NCI-H748 treated with DMSO at 0.1 percent for 48 hours (cell line): ENCODE measurements at regions not wholly inside any gene's neighbourhood (a gene's known extent, or its start where the extent isn't known, plus 50 kb on each side); places are given as distances from the start of the nearest gene placed in this dataset.
"Not testable (repeated sequence)": the region's sequence is repeated elsewhere in the genome, so short reads cannot be mapped to it uniquely, and the experiment has no call there.

Source experiments
- DNase-seq: peaks from one replicate; lab custom pipeline; 2025; lab: John Stamatoyannopoulos, UW

DNA sequence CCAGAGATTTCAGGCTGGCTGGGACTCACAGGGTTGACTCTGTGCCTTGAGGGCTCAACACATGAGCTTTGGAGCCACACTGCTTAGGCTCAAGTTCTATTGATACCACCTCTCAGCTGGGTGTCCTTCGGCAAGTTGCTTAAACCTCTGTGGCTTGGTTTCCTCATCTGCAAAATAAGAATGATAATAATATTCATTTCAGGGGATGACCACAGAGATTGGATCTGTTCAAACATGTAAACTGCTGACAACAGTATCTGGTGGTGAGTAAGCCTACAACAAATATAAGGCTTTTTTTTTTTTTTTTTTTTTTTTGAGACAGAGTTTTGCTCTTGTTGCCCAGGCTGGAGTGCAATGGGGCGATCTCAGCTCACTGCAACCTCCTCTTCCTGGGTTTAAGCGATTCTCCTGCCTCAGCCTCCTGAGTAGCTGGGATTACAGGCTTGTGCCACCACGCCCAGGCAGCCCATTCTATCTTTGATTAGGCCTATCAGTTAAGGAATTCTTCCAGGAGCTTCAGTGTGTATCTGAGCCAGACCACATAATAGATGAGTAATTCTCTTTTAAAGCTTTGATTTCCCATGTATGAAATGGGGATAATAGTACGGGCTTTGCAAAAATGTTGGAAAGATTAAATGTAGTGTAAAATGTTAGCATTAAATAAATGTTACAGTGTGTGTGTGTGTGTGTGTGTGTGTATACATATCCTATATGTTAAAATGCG is 437.6 kb downstream of the PRDM2 start:
- DNase-seq, result no peak

DNA sequence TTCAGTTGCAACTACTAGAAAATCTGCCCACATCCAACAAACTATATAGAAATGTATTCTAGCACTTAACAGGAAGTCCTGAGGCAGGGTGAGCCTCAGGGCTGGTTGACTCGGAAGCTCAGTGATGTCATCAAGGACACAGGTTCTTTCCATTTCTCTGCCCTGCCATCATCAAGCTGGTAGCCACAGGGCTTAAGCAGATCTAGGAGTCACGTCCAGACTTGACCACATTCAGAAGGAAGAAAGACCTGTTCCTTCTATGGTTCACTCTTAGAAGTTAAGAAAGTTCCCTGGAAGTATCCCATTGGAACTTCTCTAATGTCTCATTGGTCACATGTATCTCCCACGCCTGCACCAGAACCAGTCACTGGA is 438.1 kb downstream of the PRDM2 start:
- no peak for DNase-seq

DNA sequence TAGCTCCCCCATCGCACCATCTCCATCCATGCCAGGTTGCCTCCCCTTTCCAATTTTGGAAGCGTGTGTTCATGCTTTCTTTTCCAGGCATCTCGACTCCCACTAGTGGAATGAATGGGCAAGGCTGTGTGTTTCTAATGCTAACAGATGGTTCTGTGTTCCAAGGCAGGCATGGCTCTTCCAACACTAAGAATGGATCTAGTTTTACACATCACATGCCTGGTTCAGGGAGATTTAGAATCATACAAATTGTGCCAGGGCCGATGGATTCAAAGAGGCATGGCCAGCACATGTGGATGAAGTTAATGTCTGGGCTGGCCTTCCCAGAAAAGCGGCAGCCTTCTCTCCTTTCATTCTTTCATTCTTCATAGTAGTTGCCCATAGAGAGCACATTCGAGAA is 438.7 kb downstream of the PRDM2 start:
- no peak for DNase-seq

DNA sequence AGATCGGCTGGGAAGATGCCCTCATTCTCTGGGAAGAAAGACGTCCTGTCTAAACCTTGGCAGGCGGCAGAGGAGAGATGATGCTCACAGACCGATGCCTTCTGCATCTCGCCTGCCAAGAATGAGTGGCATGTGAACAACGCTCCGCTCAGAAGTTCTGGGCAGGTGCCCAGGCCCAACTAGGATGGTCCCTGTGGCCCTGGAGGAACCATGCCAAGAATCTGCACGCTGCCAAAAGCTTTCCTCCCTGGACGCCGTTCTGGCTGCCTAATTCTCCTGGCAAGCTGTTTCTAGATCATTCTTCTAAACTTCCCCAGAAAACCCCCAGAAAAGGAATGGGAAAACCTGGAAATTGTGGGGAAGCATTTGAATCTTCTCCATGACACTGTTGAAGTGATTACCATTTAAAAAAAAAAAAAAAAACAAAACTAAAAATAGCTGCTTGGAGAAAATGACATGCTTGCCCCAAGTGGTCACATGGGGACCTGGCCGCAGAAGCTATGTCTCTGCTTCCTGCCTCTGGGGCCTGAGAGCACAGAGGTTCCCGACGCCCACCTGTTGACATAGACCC is 440.9 kb downstream of the PRDM2 start:
- DNase-seq, result no peak

DNA sequence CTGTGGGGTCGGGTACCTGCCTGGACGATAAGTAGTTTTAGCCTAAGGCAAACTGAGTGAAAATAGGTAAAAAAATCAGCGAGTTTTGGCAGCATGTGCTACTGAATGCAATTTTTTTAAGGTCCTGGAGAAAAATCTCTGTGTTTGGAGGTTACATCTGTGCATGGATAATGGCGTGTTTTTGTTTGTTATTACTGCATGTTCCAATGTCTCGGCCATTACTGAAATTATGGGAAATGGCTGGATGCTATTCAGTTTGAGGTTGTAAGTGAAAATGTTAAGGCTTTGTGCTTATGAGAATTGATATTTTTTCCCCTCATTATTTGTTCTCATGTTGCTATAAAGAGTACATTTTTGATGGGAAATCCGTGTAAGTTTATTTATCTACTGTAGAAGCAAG is 441.7 kb downstream of the PRDM2 start:
- no peak for DNase-seq

DNA sequence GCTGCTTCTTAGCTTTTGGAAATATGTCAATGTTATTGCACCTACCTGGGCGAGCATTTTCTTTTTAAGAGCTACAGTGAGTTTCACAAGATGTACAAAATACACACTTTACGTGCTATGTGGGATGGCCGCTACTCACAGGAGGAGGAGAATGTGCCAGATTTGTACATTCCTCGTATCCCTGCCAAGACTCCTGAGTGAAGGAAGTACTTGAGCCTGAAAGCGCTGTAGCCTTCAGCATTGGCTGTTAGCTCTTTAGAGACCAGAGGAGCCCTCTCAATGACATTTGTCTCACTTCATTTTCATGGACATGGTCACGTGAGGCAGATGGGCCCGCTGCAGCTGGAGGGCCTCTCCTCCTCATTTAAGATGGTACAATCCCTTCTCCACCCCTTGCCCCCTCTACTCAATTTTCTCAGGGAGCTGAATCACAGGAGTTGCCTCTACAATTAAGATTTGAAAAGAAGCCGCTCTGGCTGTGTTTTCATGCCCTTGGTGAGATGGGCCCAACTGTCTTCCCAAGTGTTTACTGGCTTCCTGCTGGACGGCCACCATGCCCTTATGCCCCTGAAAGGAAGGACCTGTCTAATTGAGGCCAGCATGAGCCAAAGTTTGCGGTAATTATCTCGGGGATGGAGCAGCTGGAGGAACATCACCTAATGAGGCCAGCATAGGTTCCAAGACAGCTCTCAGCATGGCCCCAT is 442.6 kb downstream of the PRDM2 start:
- DNase-seq, result no peak

DNA sequence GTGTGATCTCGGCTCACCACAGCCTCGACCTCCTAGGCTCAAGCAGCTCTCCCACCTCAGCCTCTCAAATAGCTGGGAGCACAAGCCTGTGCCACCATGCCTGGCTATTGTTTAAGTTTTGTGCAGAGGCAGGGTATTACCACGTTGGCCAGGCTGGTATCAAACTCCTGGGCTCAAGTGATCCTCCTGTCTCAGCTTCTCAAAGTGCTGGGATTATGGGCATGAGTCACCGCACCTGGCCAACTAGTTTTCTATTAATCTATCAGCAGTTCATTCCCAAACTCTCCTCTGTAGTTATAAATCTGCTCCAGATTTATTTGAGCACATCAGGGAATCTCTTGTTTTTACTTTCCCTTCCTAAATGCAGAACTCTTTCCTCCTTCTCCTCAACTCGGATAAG is 443.8 kb downstream of the PRDM2 start:
- DNase-seq, result no peak

DNA sequence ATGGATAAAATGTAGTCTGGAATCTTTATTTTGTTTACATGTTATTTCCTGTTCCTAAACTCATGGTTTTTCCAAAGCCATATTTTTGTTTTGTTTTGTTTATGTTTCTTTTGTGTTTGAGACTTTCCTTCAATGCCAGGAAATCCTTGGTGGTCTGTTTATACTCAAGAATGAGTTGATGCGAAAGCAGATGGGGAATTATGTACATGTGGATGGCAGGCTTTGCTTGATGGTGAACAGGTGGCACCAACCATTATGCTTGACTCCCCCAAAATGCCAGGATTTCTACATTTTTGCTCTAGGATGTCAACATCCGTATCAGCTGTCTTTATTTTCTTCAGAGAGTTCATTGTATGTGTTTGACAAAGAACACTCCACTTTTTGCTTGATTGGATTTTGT is 448.5 kb downstream of the PRDM2 start:
- DNase-seq, result no peak

DNA sequence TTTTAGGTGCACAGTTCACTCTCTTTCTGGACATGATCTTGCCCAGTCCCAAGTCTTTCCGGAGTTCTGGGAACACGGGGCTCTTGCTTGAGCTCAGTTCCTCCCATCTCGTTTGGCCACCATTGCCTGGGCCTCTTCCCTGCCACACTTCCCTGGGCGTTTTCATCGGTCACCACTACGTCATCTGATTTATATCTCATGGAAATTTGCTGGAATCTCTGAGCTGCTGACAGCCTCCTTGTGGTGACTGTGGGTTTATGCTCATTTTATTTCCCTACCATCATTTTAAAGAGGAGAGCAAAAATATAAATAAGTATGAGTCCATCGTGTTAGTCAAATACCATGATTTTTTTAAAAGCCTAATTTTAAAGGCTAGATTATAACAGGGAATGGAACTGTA is 449.1 kb upstream of the KAZN start:
- no peak for DNase-seq

DNA sequence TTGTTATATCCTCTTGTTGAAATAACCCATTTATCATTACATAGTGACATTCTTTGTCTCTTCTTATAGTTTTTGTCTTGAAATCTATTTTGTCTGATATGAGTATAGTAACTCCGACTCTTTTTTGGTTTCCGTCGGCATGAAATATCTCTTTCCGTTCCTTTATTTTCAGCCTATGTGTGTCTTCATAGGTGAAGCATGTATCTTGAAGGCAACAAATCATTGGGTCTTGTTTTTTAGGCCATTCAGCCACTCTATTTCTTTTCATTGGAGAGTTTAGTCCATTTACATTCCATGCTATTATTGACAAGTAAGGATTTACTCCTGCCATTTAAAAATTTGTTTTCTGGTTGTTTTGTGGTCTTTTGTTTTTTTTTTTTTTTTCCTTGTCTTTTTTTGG is 441.9 kb upstream of the KAZN start:
- DNase-seq, result no peak

DNA sequence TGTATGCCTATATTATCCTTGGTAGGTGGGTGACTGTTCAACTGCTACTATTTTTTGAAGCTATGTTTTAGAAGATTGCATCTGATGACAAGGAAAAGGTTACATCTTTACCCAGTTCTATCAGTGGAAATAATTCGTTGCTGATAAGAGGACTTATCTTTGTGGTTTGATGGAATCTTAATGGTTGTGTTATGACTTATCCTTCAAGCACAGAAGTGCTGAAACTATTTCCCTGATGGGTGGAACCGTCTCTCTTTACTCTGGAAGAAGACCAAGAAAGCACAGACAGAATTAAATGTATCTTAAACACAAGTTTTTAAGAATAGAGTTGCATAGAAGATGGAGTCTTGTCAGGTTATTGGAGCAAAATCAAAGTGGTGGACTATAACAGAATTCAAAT is 437.7 kb upstream of the KAZN start:
- DNase-seq, result no peak

DNA sequence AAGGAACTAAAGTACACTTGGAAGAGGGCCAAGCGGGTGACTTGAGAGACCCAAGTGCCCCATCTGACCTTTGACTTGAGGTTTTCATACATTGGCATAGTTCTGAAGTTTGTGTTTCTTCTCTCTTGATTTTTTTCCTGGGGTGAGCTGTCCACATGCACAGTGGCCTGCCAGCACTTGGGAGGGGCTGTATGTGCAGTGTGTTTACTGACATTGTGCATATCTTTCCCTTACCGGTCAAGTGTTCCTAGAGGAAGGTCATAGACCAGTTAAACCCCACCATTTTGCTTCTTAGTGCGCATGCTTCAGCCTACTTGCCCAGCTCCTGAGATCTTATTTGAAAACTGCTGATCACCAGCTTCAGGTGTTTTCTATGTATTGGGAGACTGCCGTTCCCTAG is 435.2 kb upstream of the KAZN start:
- no peak for DNase-seq

DNA sequence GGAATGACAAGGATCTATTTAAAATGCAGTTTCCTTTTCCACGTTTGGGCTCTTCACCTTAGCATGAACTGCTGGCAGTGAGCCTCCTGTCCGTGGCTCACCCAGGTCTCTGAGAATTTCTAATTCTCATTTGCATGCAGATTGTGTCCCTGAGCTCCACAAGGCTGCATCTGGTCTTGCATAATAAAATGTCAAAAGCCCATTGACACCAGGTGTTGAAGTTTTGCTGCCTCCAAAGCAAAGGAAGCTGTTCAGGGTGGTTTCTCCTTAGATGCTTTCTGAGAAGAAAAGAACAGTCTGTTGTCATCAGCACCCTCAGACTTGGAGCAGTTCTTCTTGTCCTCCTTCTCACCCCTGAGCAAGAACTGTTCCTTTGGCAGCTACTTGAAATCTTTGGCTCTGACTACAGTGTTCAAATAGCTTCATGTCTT is 433.1 kb upstream of the KAZN start:
- no peak for DNase-seq

DNA sequence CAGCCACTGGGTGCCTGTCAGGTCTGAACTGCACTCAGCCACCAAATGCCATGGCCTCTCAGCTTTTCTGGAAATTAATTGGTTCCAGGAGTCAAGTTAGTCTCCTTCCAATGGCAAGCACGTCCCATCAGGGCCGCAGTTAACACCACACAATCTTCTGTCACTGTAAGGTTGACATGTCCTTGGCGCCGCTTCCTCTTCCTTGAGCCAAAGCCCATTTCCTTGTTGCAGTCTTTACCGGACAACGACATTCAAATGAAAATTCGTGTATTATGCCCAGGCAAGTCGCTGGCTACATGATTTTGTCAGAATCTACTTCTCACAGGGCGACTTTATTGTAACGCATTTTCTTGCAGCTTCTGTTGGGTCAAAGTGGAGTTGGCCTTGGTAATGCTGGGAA is 430.6 kb upstream of the KAZN start:
- no peak for DNase-seq

DNA sequence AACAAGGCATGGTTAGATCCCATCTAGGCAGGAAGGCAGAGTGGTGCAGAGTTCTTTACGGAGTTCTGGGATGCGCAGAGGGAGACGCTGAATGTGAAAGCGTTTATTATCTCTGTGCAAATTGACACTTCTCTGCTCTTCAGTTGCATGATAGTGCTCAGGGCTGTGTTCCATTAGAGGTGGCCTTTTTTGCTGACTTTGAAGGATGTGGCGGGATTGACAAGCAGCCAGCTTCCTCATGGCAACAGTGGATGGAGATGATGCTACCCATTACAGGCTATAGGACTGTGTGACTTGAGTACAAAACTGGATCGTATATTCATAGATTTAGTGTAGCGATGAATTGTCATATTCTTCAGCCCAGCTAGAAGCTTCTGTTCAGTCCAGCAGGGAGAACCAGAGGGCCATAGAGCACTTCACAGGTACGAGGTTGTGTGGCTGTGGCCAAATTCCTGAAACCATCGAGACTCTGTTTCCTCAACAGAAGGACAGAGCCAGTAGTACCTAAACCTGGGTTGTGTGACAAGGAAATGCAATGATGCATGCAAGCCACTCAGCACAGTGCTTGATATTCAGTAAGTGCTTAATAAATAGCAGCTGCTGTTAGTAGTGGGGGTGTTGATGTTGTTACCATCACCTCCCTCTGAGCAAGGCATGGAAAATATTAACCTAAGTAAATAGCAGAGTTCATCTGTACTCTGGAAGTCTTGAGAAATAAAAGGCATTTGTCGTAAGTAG is 430.0 kb upstream of the KAZN start:
- no peak for DNase-seq

DNA sequence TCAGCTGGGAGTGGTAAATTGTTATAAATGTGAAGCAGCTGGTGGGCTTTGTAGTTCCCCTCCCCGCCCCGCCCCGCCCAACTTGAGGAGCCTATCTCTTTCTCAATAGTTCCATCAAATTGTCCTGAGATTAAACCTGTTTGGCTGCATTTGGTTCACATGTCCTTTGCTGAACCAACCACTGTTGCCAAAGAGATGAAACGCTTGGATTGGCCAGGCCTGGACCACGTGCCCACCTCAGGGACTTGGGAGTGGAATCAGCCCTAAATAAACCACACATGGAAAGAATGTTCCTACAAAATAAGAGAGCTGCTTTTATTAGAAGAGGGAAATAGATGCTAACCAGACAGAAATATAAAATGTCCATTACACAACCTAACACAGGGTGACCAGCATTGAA is 424.9 kb upstream of the KAZN start:
- DNase-seq, result no peak

DNA sequence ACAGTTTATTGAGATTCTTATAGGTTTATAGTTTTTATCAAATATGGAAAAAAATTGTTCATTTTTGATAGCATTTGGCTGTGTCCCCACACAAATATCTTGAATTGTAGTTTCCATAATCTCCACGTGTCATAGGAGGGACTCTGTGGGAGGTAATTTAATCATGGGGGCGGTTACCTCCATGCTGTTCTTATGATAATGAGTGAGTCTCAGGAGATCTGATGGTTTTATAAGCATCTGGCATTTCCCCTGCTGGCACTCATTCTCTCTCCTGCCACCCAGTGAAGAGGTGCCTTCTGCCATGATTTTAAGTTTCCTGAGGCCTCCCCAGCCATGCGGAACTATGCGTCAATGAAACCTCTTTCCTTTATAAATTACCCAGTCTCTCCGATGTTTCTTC is 420.6 kb upstream of the KAZN start:
- DNase-seq, result not testable (repeated sequence)

DNA sequence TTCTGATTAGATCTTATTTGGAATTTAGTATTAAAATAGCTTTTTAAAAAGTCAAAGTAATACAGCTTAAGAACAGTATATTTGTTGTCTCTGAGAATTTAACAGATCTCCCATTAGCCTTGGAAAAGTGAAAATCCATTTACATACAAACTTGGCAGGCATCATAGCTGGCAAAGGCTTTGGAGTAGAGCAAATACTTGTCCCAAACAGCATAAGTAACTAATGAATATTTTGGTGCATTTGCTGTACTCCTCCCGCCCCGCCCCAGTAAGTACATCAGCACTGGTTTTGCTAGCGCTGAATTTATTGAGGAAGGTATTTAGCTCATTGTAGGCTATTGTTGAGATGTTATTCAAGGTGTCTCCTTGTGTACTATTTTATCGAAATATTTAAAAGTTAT is 417.7 kb upstream of the KAZN start:
- DNase-seq, result no peak

DNA sequence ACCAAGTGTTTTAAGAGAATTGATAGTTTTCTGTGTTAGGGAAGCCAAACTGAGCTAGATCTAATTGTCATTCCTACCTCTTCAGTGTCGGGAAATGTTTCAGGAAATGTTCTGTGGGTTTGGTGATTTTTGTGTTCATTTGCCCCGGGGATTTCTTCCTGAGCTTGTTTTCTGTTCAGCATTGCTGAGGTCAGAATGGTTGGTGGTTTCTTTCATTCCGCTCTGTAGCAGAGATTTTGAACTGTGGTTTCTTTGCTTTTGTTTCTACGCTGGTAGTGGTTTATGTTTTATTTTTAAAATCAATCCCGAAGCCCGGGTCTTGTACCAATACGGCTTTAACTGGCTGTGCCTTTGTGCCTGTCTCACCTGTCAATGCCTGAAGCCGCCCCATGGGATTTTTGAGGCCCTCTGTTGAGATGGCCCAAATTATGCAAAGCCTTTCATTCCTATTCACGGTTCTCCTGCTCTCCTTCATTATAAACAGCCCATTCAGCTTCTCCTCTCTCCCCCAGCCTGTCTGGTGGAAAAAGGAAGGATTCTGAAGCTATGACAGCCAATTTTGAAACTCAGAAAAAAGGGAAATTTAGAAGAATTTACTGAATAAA is 417.2 kb upstream of the KAZN start:
- no peak for DNase-seq

DNA sequence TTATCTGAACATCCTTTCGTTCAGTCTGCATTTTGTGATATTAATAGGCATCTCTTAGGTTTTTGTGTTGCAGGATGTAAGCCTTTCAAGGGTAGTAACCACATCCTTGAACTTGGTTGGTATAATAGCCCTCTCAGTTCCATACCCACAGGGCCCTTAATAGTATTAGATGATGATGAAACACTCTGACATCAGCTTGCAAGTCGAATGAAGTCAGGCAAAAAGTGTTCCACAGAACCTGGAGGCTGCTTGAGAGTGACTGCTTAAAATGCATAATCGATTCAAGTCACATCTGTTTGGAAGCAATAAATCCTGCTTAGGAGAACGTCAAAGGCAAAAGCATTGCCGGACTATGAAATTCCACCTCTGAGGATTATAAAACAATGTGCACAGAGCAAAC is 415.6 kb upstream of the KAZN start:
- no peak for DNase-seq

DNA sequence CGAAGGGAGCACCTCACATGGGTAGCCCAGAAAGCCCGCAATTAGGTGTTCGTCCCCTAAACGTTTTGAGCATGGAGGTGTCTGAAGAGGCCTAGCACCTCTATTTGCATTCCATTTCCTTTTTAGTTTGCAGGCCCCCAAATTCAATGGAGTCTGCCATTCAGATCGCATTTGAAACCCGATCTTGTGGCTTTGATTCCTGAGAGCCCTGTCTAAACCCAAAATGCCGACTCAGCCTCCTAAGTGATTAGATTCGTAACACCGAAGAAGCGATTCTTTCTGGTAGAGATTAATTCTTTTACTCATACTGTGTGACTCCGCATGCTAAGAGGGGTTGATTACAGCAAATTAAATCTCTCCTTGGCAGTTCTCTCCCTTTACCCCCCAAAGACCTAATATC is 415.2 kb upstream of the KAZN start:
- no peak for DNase-seq

DNA sequence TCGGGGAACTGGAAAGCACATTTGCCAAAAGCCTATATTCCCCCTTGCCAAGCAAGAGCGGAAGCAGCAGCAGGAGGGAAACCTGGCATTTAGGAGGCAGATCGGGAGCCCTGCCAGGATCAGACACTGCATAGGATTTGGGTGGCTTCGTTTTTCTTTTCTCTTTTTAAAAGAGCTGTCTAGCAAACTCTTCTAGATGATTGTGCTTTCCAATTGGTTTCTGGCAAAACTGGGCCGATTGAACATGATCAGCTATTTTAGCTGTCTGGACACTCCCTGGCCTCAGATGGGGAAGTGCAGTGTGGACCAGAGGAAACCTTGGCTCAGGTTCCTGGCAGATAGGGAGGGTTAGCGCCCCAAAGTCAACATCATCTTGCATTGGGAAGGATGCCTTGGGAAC is 414.0 kb upstream of the KAZN start:
- DNase-seq, result no peak

DNA sequence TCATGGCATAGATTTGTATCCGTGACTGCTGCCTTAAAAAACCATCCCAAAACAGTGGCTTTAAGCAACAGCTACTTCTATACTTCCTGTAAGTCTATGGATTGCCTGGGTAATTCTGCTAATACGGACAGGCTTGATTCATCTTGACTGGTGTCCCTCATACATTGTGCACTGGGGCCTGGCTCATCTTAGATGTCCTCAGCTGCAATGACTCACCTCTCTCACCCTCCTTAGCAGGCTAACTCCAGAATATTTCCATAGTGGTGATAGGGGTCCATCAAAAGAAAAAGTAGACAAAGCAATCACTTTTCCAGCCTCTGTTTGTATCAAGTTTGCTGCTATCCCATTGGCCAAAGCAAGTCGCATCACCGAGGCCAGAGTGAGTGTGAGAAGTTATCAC is 409.1 kb upstream of the KAZN start:
- no peak for DNase-seq
